ENCODE measurements at regions not wholly inside any gene's neighbourhood (a gene's known extent, or its start where the extent isn't known, plus 50 kb on each side); places are given as distances from the start of the nearest gene placed in this dataset.
"Not testable (repeated sequence)": the region's sequence is repeated elsewhere in the genome, so short reads cannot be mapped to it uniquely, and the experiment has no call there.

DNA sequence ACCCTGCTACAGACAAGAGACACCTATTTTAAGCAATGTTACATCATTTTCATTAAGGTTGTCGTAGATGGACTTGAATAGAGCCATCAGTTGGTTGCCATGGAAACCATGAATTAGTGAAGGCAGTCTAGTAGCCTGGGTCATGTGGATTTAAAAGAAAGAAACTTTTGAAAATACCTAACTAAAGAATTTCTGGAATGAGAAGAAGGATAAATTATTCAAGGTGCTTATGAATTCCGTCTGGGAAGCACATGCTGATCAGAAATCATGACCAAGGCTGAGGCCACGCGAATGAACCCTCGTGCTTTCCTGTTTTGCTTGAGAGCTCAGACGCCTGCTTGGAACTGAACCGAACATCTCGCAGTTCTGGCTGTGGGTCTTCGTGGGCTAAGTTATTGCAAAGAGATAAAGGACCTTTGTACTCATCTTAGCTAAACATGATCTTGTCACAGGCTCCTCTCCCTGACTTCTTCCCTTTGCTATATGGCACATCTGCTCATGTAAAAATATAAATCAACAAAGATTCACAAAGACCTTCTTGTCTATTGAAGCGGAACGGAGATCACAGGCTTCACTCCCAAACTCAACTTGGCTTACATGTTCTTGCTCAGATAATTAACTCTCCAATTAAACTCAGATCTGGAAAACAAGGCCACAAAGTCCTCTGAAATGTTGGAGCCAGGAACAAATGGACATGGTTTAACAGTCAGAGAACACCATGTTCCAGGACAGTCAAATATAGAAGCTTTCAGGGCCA, 140.2 kb downstream of the NUFIP1 start:
- DNase-seq = no peak

- not testable (repeated sequence) for DNase-seq
These were observed 143.8 kb downstream of the NUFIP1 start for GRCh38 chr13:44845281-44846058.

- DNase-seq = no peak
These were observed 144.5 kb downstream of the NUFIP1 start for GRCh38 chr13:44844786-44845185.

GRCh38 chr13:44843403-44843802, 145.9 kb downstream of the NUFIP1 start:
- DNase-seq = no peak

DNA sequence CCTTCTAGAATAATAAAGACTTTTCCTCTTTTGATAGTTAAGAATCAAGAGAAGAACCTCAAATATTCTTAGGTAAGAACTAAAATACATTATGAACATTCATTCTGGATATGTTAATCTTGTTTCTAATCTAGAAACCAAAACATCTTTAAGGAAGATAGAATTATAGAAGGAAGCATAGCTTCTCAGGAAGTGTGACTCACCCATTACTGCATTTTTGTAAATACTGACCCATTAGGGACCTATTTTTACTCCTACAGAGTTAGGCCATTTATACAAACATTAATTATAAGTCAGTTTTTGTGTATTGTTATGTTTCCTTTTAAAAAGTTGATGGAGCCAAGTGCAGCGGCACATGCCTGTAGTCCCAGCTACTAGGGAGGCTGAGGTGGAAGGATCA, 147.1 kb downstream of the NUFIP1 start:
- no peak for DNase-seq

- DNase-seq = no peak
These were observed 149.1 kb downstream of the NUFIP1 start for GRCh38 chr13:44840131-44840530.

- no peak for DNase-seq
These were observed 152.0 kb downstream of the NUFIP1 start for GRCh38 chr13:44837250-44837649.

DNA sequence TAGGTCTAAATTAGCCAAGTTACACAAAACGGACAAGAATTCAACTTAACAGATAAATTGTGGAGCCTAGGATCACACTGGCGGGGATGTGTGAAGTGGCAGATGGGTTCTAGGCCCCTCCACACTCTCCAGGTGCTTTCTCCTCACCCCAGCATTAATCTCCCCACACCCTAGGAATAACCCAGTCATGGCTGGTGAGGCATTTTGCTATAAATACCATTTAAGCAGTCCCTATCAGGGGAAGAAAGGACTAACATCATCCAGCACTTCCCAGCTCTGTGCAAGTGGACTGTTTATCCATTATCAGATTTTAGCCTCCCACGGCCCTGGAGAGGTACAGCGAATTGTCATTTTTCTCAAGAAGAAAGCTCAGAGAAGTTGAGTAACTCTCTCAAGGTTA, 154.9 kb downstream of the NUFIP1 start:
- no peak for DNase-seq

DNA sequence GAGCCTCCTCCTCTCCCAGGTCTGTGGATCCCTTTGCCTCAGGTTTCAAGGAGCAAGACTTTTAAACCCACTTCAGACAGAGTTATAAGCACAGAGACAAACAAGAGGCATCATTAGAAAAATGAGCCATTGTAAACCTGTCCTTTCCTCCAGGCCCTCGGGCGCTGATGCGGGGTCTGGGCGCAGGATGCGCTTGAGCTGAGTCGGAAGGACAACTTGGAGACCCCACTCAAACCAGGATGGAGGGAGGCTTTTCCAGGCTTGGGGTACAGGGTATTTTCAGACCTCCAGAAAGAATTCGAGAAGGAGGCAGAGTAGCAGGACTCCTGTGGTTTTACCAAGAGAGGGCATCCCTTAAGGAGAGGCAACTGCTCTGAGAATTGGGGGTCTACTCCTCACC, 155.6 kb downstream of the NUFIP1 start:
- DNase-seq = no peak

- no peak for DNase-seq
These were observed 156.1 kb downstream of the NUFIP1 start for GRCh38 chr13:44833139-44833538.

- no peak for DNase-seq
These were observed 162.5 kb downstream of the NUFIP1 start for GRCh38 chr13:44826591-44827350.

- no peak for DNase-seq
These were observed 163.3 kb downstream of the NUFIP1 start for GRCh38 chr13:44825953-44826352.

- not testable (repeated sequence) for DNase-seq
These were observed 165.7 kb downstream of the NUFIP1 start for GRCh38 chr13:44823555-44823954.

- no peak for DNase-seq
These were observed 167.0 kb downstream of the NUFIP1 start for GRCh38 chr13:44822291-44822690.

DNA sequence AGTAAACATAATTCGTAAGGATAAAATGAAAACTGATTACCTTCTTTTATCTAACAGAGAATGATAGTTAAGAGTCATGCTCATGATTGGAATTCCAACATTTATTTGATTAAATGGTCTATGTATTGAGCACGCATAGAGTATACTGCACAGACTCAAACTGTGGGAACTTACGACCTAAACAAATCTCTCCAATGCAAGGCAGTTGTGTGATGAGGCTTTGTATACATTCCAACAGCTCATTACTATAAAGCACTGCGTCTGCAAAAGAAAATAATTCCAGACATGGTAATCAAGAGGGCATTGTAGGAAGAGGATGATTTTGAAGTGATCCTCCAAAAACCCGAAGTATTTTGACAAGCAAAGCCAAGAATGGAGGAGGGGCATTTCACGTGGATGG, 169.5 kb downstream of the NUFIP1 start:
- DNase-seq = no peak

DNA sequence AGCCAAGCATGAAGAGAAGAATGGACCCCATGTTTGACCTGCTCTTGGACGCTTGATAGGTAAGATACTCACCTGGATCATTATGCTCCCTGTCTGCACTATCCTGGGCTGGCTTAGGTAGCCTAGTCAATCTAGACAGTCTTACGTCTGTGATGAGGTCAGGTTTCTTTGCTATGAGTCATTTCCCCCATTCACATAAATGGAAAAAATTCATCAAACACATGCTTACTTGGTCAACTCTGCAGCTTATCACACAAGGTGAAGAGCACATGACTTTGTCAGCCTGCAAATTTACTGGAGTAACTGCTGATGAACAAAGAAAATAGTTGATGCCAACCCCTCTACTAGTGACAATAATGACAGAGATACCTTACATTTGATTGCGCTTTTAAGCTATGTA, 170.0 kb downstream of the NUFIP1 start:
- DNase-seq = no peak

- no peak for DNase-seq
These were observed 170.8 kb downstream of the NUFIP1 start for GRCh38 chr13:44818428-44818827.

DNA sequence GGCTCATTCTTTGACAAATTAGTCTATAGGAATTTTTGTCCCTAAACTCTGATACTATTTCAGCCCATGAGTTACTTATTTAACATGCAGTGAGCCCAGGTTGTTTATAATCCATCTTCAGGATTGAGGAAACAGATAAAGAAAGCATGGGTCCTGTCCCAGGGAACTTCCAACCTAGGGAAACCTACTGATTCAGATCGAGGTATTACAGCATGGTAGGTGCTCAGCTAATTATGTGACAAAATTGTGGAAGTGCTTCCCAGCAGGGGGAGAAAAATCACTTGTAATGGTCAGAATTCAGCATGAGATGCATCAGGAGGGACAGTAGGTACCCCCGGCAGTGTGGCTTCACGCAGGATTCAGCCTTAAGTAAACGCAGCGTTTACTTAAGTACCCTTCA, 171.3 kb downstream of the NUFIP1 start:
- DNase-seq = no peak

DNA sequence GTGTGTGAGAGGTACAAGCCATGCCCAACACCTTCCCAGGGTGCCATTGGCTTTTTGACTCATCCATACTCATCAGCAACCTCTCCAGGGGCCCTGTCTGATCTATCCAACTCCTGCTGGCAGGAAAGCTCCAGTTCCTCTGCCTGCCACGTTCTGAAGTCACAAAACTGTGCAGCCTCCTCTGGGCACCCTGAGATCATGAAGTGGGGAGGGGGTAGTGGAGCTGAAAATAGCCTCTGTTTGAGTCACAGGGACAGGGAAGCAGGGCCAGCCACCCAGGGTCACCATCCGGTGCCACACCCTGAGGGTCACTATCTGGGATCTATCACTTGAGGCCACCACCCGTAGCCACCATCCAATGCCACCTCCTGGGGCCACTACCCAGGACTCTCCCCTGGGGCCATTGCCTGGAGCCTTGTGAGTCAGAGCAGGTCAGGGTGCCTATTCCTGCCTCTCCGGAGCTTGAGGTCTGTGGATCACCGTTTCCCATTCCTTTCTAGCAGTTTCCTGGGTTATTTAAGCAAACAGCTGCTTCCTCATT, 172.1 kb downstream of the NUFIP1 start:
- DNase-seq = no peak

- no peak for DNase-seq
These were observed 172.6 kb downstream of the NUFIP1 start for GRCh38 chr13:44816701-44817100.

- DNase-seq = no peak
These were observed 173.6 kb downstream of the NUFIP1 start for GRCh38 chr13:44815623-44816022.

DNA sequence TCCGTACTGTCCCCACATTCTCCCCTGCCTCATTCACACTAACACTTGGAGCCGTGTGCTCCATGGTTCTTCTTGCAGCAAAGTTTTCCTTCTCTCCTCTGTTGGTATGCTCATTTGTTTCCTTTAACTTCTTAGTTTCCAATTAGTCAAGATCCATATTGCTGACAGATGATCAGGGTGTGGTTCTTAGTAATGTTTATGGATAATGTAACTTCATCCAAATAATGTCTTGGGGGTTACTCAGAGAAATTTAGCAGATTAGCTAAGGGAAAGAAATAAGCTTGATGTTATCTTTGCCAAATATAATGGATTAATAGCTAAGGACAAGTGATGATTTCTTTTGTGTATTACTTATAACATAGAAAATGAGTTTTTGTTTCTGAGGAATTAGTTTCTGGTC, 174.4 kb downstream of the NUFIP1 start:
- DNase-seq = no peak

DNA sequence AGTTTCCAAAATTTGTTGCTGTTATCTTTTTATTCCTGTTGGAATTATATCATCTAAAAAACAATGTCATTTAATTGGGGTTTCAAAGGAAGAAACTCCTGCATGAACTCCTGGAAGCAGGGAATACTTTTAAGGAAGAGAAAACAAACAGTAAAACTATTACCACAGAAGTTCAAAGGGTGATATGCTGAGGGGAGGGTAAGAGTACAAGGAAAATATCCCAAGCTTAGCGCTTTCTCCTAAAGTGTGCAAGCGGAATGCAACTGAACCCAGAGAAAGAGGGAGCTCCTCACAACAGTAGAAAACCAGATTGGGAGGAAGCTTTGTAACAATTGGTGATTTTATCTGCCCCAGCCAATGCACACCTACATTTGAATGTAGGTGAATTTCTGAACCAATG, 175.1 kb downstream of the NUFIP1 start:
- no peak for DNase-seq

All from NCI-H446 treated with DMSO at 0.1 percent for 48 hours (cell line).